Panc1 (cell line): ENCODE measurements at regions not wholly inside any gene's neighbourhood (a gene's known extent, or its start where the extent isn't known, plus 50 kb on each side); places are given as distances from the start of the nearest gene placed in this dataset.

Experiments used
- ATAC-seq: fragments of 200-7000 bp; cut with Tn5 transposase; 2 replicates; pipeline ENCODE4 v1.9.1; 2020; ENCODE audit warnings: mild to moderate bottlenecking, moderate library complexity
- BruUV-seq: library from RNA; stranded (reverse); fragments of 400-500 nt; replicated peaks from 2 replicates; lab custom pipeline; 2021; lab: Mats Ljungman, UMichigan
- CTCF ChIA-PET: fragments of 300-600 bp; sonication (Branson Sonifier 250); formaldehyde crosslinking; loops from one replicate; lab custom pipeline; 2022; ENCODE audit warnings: antibody characterized with exemption; lab: Charles Lee
- POLR2A ChIA-PET: fragments of 300-600 bp; sonication (Branson Sonifier 250); formaldehyde crosslinking; loops from one replicate; lab custom pipeline; 2022; ENCODE audit warnings: antibody characterized with exemption; lab: Charles Lee
- DNase-seq: peaks from one replicate; pipeline ENCODE4 v3.0.0-alpha.2; 2010; ENCODE audit warnings: low read depth, low spot score
- H3K27ac ChIP-seq: 2 replicates; pipeline ENCODE4 v1.5.1; 2011; ENCODE audit warnings: mild to moderate bottlenecking, low read length, inconsistent platforms
- H3K27me3 ChIP-seq: fragments of 200-500 bp; sonication (Bioruptor generic); 2 replicates; pipeline ENCODE4 v1.6.0; 2014; ENCODE audit warnings: low read length, inconsistent platforms; ENCODE audit not compliant: control insufficient read depth, insufficient read depth
- H3K36me3 ChIP-seq: fragments of 200-500 bp; sonication (Bioruptor generic); 2 replicates; pipeline ENCODE4 v1.5.1; 2014; ENCODE audit warnings: inconsistent platforms, mild to moderate bottlenecking, low read length, moderate library complexity; ENCODE audit not compliant: control insufficient read depth, insufficient read depth
- H3K4me1 ChIP-seq: 2 replicates; pipeline ENCODE4 v1.5.1; 2011; ENCODE audit warnings: inconsistent platforms, mild to moderate bottlenecking, low read length, moderate library complexity; ENCODE audit not compliant: control insufficient read depth, insufficient read depth
- H3K4me3 ChIP-seq, 2 experiments: 2 replicates each; pipeline ENCODE4 v1.5.1; 2011 to 2012; ENCODE audit warnings: low read depth in 2 of 2, low read length in 2 of 2, mild to moderate bottlenecking in 2 of 2, inconsistent platforms in 1 of 2, moderate library complexity in 1 of 2
- H3K9me3 ChIP-seq: fragments of 200-500 bp; sonication (Bioruptor generic); 2 replicates; pipeline ENCODE4 v1.5.1; 2014; ENCODE audit warnings: low read depth, mild to moderate bottlenecking, inconsistent platforms, low read length, moderate library complexity; ENCODE audit not compliant: control insufficient read depth, insufficient read depth
- POLR2AphosphoS5 ChIP-seq: IDR thresholded peaks from 2 replicates; pipeline ENCODE4 v1.6.1; 2012; ENCODE audit warnings: mild to moderate bottlenecking, low read depth, low read length, moderate library complexity
- REST ChIP-seq, 2 experiments: IDR thresholded peaks; 2 replicates each; pipeline ENCODE4 v1.6.1; 2011 to 2012; ENCODE audit warnings: low read depth in 2 of 2, control low read depth in 1 of 2, low read length in 1 of 2, mild to moderate bottlenecking in 1 of 2, moderate library complexity in 1 of 2; ENCODE audit not compliant: insufficient read depth in 1 of 2
- SIN3A ChIP-seq: IDR thresholded peaks from 2 replicates; pipeline ENCODE4 v1.6.1; 2012; ENCODE audit warnings: low read depth, mild to moderate bottlenecking, low read length, moderate library complexity, borderline replicate concordance; ENCODE audit not compliant: insufficient read depth
- TCF7L2 ChIP-seq: IDR thresholded peaks from 2 replicates; pipeline ENCODE4 v1.6.1; 2011; ENCODE audit warnings: mild to moderate bottlenecking, low read depth, low read length, inconsistent platforms
- in situ Hi-C: cut with HindIII; loops from 2 replicates; pipeline ENCODE4 v1.10.0; 2016; ENCODE audit warnings: low sequenced_read_pairs, low pct_unique_long_range_greater_than_20kb
- intact Hi-C: fragments of 100-400 bp; cut with micrococcal nuclease; formaldehyde crosslinking; loops from one replicate; pipeline ENCODE4 v1.10.0; 2022; ENCODE audit not compliant: unreplicated experiment
- TF ChIP-seq, protein P1 (sequence below): fragments of 450-650 bp; IDR thresholded peaks from 2 replicates; pipeline ENCODE4 v1.5.1; 2017; ENCODE audit warnings: mild to moderate bottlenecking

- Histone ChIP-seq H3K4me1 (no peaks in the 10 kb centered on the region), H3K27me3 (no peaks in the 10 kb centered on the region), H3K36me3 (no peaks in the 10 kb centered on the region), H3K4me3 (no peak overlapping the region), H3K9me3 (no peaks in the 10 kb centered on the region), H3K27ac (no peak overlapping the region)
- DNase-seq (no peak), ATAC-seq (no peak)
- in situ Hi-C loops, result no loop called here
- intact Hi-C loops, result no loop called here
- ChIA-PET POLR2A (no interaction called here), CTCF (no interaction called here)
- TF ChIP-seq, protein P1, sequence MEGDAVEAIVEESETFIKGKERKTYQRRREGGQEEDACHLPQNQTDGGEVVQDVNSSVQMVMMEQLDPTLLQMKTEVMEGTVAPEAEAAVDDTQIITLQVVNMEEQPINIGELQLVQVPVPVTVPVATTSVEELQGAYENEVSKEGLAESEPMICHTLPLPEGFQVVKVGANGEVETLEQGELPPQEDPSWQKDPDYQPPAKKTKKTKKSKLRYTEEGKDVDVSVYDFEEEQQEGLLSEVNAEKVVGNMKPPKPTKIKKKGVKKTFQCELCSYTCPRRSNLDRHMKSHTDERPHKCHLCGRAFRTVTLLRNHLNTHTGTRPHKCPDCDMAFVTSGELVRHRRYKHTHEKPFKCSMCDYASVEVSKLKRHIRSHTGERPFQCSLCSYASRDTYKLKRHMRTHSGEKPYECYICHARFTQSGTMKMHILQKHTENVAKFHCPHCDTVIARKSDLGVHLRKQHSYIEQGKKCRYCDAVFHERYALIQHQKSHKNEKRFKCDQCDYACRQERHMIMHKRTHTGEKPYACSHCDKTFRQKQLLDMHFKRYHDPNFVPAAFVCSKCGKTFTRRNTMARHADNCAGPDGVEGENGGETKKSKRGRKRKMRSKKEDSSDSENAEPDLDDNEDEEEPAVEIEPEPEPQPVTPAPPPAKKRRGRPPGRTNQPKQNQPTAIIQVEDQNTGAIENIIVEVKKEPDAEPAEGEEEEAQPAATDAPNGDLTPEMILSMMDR, result no peak
- TF ChIP-seq REST (IDR thresholded peaks at IDR 0.05; ENCODE audit: insufficient read depth in 1 of 2, low read depth in 2 of 2, low read length in 1 of 2) (no peak), SIN3A (no peak), POLR2AphosphoS5 (no peak), TCF7L2 (no peak)
- BruUV-seq, result no TSS peak
Observed at GRCh38 chr2:183614799-183615435, 490.7 kb downstream of the NUP35 start.

DNA sequence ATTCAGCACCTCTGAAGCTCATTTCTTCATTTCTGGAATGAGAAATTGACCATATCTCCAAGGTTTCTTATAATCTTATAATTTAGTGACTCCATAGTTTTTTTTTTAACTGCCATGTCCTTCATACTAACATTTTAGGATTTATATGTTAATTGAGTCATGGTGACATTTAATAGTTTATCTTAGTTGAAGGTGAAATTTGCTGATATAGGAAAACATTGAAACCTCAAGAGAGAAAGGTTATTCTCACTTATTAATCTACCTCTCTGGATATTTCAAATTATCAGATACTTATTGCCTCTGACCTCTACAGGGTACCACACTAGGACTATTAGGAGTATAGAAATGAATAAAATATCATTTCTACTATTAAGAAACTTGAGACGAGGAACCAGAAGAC, 499.0 kb downstream of the NUP35 start:
- Histone ChIP-seq H3K27me3 (no peaks in the 10 kb centered on the region), H3K4me1 (no peaks in the 10 kb centered on the region), H3K4me3 (no peak overlapping the region), H3K27ac (no peak overlapping the region), H3K9me3 (no peaks in the 10 kb centered on the region), H3K36me3 (no peaks in the 10 kb centered on the region)
- ChIA-PET CTCF (no interaction called here), POLR2A (no interaction called here)
- in situ Hi-C loops, result no loop called here
- ATAC-seq (no peak), DNase-seq (no peak)
- TF ChIP-seq, protein P1, result no peak
- TF ChIP-seq TCF7L2 (no peak), REST (IDR thresholded peaks at IDR 0.05; ENCODE audit: insufficient read depth in 1 of 2, low read depth in 2 of 2, low read length in 1 of 2) (no peak), SIN3A (no peak), POLR2AphosphoS5 (no peak)
- intact Hi-C loops, result no loop called here
- BruUV-seq, result no TSS peak
